DND-41 (cell line): ENCODE measurements at regions not wholly inside any gene's neighbourhood (a gene's known extent, or its start where the extent isn't known, plus 50 kb on each side); places are given as distances from the start of the nearest gene placed in this dataset.

ENCODE experiments used
- ATAC-seq: fragments of 200-7000 bp; cut with Tn5 transposase; 3 replicates; pipeline ENCODE4 v1.9.1; 2021; ENCODE audit warnings: low read depth; ENCODE audit not compliant: insufficient read depth
- DNase-seq: peaks from one replicate; pipeline ENCODE4 v3.0.0-alpha.2; 2020
- H2AFZ ChIP-seq: 2 replicates; pipeline ENCODE4 v1.6.0; 2012; ENCODE audit warnings: low read depth, low read length
- H3K27ac ChIP-seq: 2 replicates; pipeline ENCODE4 v1.5.1; 2012; ENCODE audit warnings: low read length, inconsistent platforms
- H3K27me3 ChIP-seq: fragments of 200-600 bp; sonication (generic); 2 replicates; pipeline ENCODE4 v1.6.0; 2012; ENCODE audit warnings: low read length, mild to moderate bottlenecking, inconsistent platforms; ENCODE audit not compliant: insufficient read depth, poor library complexity
- H3K36me3 ChIP-seq: 2 replicates; pipeline ENCODE4 v1.5.1; 2012; ENCODE audit warnings: low read length, inconsistent platforms; ENCODE audit not compliant: insufficient read depth
- H3K4me1 ChIP-seq: 2 replicates; pipeline ENCODE4 v1.5.1; 2012; ENCODE audit warnings: mild to moderate bottlenecking, low read length; ENCODE audit not compliant: insufficient read depth
- H3K4me2 ChIP-seq: 2 replicates; pipeline ENCODE4 v1.6.0; 2012; ENCODE audit warnings: mild to moderate bottlenecking, moderate library complexity, low read length, inconsistent platforms; ENCODE audit not compliant: insufficient read depth
- H3K4me3 ChIP-seq, 2 experiments: fragments of 200-600 bp in 1 of 2; shearing (Covaris generic) in 1 of 2; 2 replicates each; pipeline ENCODE4 v1.5.1; 2012 to 2016; ENCODE audit warnings: inconsistent platforms in 2 of 2, low read length in 2 of 2, mild to moderate bottlenecking in 2 of 2, low read depth in 1 of 2, moderate library complexity in 1 of 2
- H3K79me2 ChIP-seq: 2 replicates; pipeline ENCODE4 v1.6.0; 2012; ENCODE audit warnings: low read length, inconsistent platforms; ENCODE audit not compliant: insufficient read depth
- H3K9ac ChIP-seq: 2 replicates; pipeline ENCODE4 v1.6.0; 2012; ENCODE audit warnings: low read depth, mild to moderate bottlenecking, inconsistent platforms, low read length, moderate library complexity
- H3K9me3 ChIP-seq: 2 replicates; pipeline ENCODE4 v1.5.1; 2012; ENCODE audit warnings: low read length, moderate library complexity, mild to moderate bottlenecking, inconsistent platforms; ENCODE audit not compliant: insufficient read depth, severe bottlenecking
- H4K20me1 ChIP-seq: 2 replicates; pipeline ENCODE4 v1.6.0; 2012; ENCODE audit warnings: low read length; ENCODE audit not compliant: insufficient read depth
- CTCF ChIP-seq: IDR thresholded peaks from 2 replicates; pipeline ENCODE4 v1.5.1; 2012; ENCODE audit warnings: borderline replicate concordance, low read length, moderate library complexity, mild to moderate bottlenecking; ENCODE audit not compliant: poor library complexity, severe bottlenecking; ENCODE audit errors: extremely low read depth
- EZH2 ChIP-seq: IDR thresholded peaks from 3 replicates; pipeline ENCODE4 v1.6.1; 2012; ENCODE audit warnings: borderline replicate concordance, low read depth, mild to moderate bottlenecking, moderate library complexity, low read length, inconsistent platforms; ENCODE audit not compliant: severe bottlenecking

- H3K36me3 ChIP-seq: no peaks in the 10 kb centered on the region
- H3K9ac ChIP-seq: no peak overlapping the region
- no peak overlapping the region for H3K4me2 ChIP-seq
- H3K9me3 ChIP-seq: no peaks in the 10 kb centered on the region
- no peak for TF ChIP-seq EZH2
- TF ChIP-seq CTCF: no peak
- H3K27ac ChIP-seq: no peak overlapping the region
- H3K4me1 ChIP-seq: peaks cover 41% of the 10 kb centered on the region
- DNase-seq: no peak
- H4K20me1 ChIP-seq: no peaks in the 10 kb centered on the region
- H3K4me3 ChIP-seq: no peak overlapping the region
- ATAC-seq: no peak
- no peaks in the 10 kb centered on the region for H3K79me2 ChIP-seq
- H3K27me3 ChIP-seq: no peaks in the 10 kb centered on the region
- no peak overlapping the region for H2AFZ ChIP-seq
Observed at GRCh38 chr4:108430921-108431320, 189.5 kb upstream of the RPL34 start.

- Histone ChIP-seq H3K27me3 (no peaks in the 10 kb centered on the region), H3K9ac (no peak overlapping the region), H3K79me2 (no peaks in the 10 kb centered on the region), H3K36me3 (no peaks in the 10 kb centered on the region), H3K9me3 (no peaks in the 10 kb centered on the region), H3K4me2 (no peak overlapping the region), H3K4me3 (no peak overlapping the region), H3K4me1 (peaks cover 34% of the 10 kb centered on the region), H2AFZ (no peak overlapping the region), H3K27ac (no peak overlapping the region), H4K20me1 (no peaks in the 10 kb centered on the region)
- ATAC-seq (no peak), DNase-seq (no peak)
- TF ChIP-seq EZH2 (no peak), CTCF (no peak)
Observed at GRCh38 chr4:108429662-108430061, 190.7 kb upstream of the RPL34 start.

GRCh38 chr4:108428923-108429322, 191.5 kb upstream of the RPL34 start:
- H4K20me1 ChIP-seq: no peaks in the 10 kb centered on the region
- H3K9me3 ChIP-seq: no peaks in the 10 kb centered on the region
- no peak overlapping the region for H2AFZ ChIP-seq
- ATAC-seq: no peak
- no peaks in the 10 kb centered on the region for H3K27me3 ChIP-seq
- H3K4me1 ChIP-seq: peaks cover 26% of the 10 kb centered on the region
- H3K36me3 ChIP-seq: no peaks in the 10 kb centered on the region
- no peak overlapping the region for H3K27ac ChIP-seq
- no peak for DNase-seq
- H3K79me2 ChIP-seq: no peaks in the 10 kb centered on the region
- H3K4me3 ChIP-seq: no peak overlapping the region
- TF ChIP-seq EZH2 (no peak), CTCF (no peak)
- H3K4me2 ChIP-seq: no peak overlapping the region
- H3K9ac ChIP-seq: no peak overlapping the region

- Histone ChIP-seq H2AFZ (no peak overlapping the region), H3K4me3 (no peak overlapping the region), H3K4me2 (no peak overlapping the region), H3K79me2 (no peaks in the 10 kb centered on the region), H3K9ac (no peak overlapping the region), H4K20me1 (no peaks in the 10 kb centered on the region), H3K9me3 (no peaks in the 10 kb centered on the region), H3K4me1 (peaks cover 19% of the 10 kb centered on the region), H3K36me3 (no peaks in the 10 kb centered on the region), H3K27me3 (no peaks in the 10 kb centered on the region), H3K27ac (no peak overlapping the region)
- no peak for ATAC-seq
- TF ChIP-seq CTCF (no peak), EZH2 (no peak)
- DNase-seq: no peak
Observed at GRCh38 chr4:108427946-108428485, 192.4 kb upstream of the RPL34 start.
